A549 (cell line): ENCODE measurements at regions not wholly inside any gene's neighbourhood (a gene's known extent, or its start where the extent isn't known, plus 50 kb on each side); places are given as distances from the start of the nearest gene placed in this dataset.

ENCODE experiments used
- ATAC-seq, 2 experiments: fragments of 200-7000 bp in 1 of 2; fragments of >200 bp in 1 of 2; cut with Nextera tagmentation in 1 of 2; cut with Tn5 transposase in 1 of 2; 3 replicates each; pipeline versions ENCODE4 v1.8.0 to v1.9.1; 2018 to 2020; ENCODE audit warnings: mild to moderate bottlenecking in 1 of 2, moderate library complexity in 1 of 2
- CTCF ChIA-PET: fragments of 300-600 bp; sonication (Branson Sonifier 250); formaldehyde crosslinking; extraction: SDS; loops from one replicate; lab custom pipeline; 2021; ENCODE audit warnings: antibody characterized with exemption, inconsistent platforms; lab: Yijun Ruan, JAX
- POLR2A ChIA-PET: fragments of 350-600 bp; formaldehyde crosslinking; extraction: SDS; loops from one replicate; lab custom pipeline; 2021; ENCODE audit warnings: antibody characterized with exemption, inconsistent platforms; lab: Yijun Ruan, JAX
- DNase-seq, 2 experiments: peaks; one replicate each; pipeline versions ENCODE4 v3.0.0 to v3.0.0-alpha.2; 2011 to 2016; ENCODE audit warnings: low read depth in 1 of 2, low spot score in 1 of 2
- FAIRE-seq: peaks from 2 replicates; lab custom pipeline; 2011; peaks lifted over from hg19 to GRCh38; lab: Jason Lieb, UNC
- H3K27ac ChIP-seq, 2 experiments: fragments of >200 bp; sonication (Bioruptor Twin); formaldehyde crosslinking; 3 replicates each; pipeline ENCODE4 v1.5.1; 2016 to 2017
- H3K4me1 ChIP-seq: fragments of >200 bp; sonication (Bioruptor Twin); formaldehyde crosslinking; 3 replicates; pipeline ENCODE4 v1.6.1; 2016
- H3K4me2 ChIP-seq: fragments of >200 bp; sonication (Bioruptor Twin); formaldehyde crosslinking; 3 replicates; pipeline ENCODE4 v1.6.1; 2016
- H3K4me3 ChIP-seq: fragments of >200 bp; sonication (Bioruptor Twin); formaldehyde crosslinking; 3 replicates; pipeline ENCODE4 v1.5.1; 2016
- H3K9me3 ChIP-seq: fragments of >200 bp; sonication (Bioruptor Twin); formaldehyde crosslinking; 3 replicates; pipeline ENCODE4 v1.6.1; 2016
- BCL3 ChIP-seq: fragments of >200 bp; sonication (Bioruptor Twin); formaldehyde crosslinking; IDR thresholded peaks from 3 replicates; pipeline ENCODE4 v1.6.1; 2016
- BHLHE40 ChIP-seq: IDR thresholded peaks from 2 replicates; pipeline ENCODE4 v1.6.1; 2012; ENCODE audit warnings: low read depth, low read length, inconsistent platforms
- CEBPB ChIP-seq, 2 experiments: fragments of >200 bp in 1 of 2; sonication (Bioruptor Twin) in 1 of 2; formaldehyde crosslinking in 1 of 2; IDR thresholded peaks; 2 replicates each; pipeline ENCODE4 v1.6.1; 2012 to 2016
- CHD4 ChIP-seq: fragments of 200-600 bp; sonication (generic); IDR thresholded peaks from 2 replicates; pipeline ENCODE4 v1.6.1; 2016; ENCODE audit warnings: antibody characterized with exemption, mild to moderate bottlenecking, borderline replicate concordance
- ELK1 ChIP-seq: fragments of 150-350 bp; IDR thresholded peaks from 2 replicates; pipeline ENCODE4 v1.6.1; 2014; ENCODE audit warnings: low read depth, mild to moderate bottlenecking, low read length
- ESRRA ChIP-seq: fragments of 150-350 bp; IDR thresholded peaks from 2 replicates; pipeline ENCODE4 v1.6.1; 2014; ENCODE audit warnings: mild to moderate bottlenecking, low read length, borderline replicate concordance
- FOSB ChIP-seq: fragments of 250-450 bp; sonication (Bioruptor Pico); IDR thresholded peaks from 2 replicates; pipeline ENCODE4 v1.5.0; 2020; ENCODE audit warnings: mild to moderate bottlenecking, moderate library complexity
- HDAC2 ChIP-seq: fragments of 200-600 bp; sonication (generic); IDR thresholded peaks from 2 replicates; pipeline ENCODE4 v1.6.1; 2016
- HMGXB4 ChIP-seq: fragments of 250-450 bp; sonication (Bioruptor Pico); IDR thresholded peaks from 2 replicates; pipeline ENCODE4 v1.5.0; 2021; ENCODE audit warnings: mild to moderate bottlenecking, moderate library complexity, borderline replicate concordance
- HOXA7 ChIP-seq: fragments of 250-450 bp; sonication (Bioruptor Pico); IDR thresholded peaks from 2 replicates; pipeline ENCODE4 v1.5.0; 2020; ENCODE audit warnings: mild to moderate bottlenecking, moderate library complexity
- HOXB13 ChIP-seq: fragments of 250-450 bp; sonication (Bioruptor Pico); IDR thresholded peaks from 2 replicates; pipeline ENCODE4 v1.5.0; 2020; ENCODE audit warnings: low read depth, mild to moderate bottlenecking, moderate library complexity
- KDM1A ChIP-seq: fragments of 200-600 bp; sonication (generic); IDR thresholded peaks from 2 replicates; pipeline ENCODE4 v1.6.1; 2016; ENCODE audit warnings: low read depth, mild to moderate bottlenecking
- MAFK ChIP-seq: fragments of 450-650 bp; IDR thresholded peaks from 2 replicates; pipeline ENCODE4 v1.6.1; 2014; ENCODE audit not compliant: partially characterized antibody
- MYC ChIP-seq: IDR thresholded peaks from 2 replicates; pipeline ENCODE4 v1.6.1; 2012; ENCODE audit warnings: mild to moderate bottlenecking, inconsistent platforms, low read length, improper control_type of control experiment, borderline replicate concordance
- NFE2L2 ChIP-seq: fragments of 150-350 bp; conservative IDR thresholded peaks from 2 replicates; pipeline ENCODE4 v1.6.1; 2014; ENCODE audit warnings: low read length
- NPAS2 ChIP-seq: fragments of 250-450 bp; sonication (Bioruptor Pico); IDR thresholded peaks from 2 replicates; pipeline ENCODE4 v1.8.0; 2022; ENCODE audit warnings: mild to moderate bottlenecking, moderate library complexity, borderline replicate concordance
- PHF8 ChIP-seq: fragments of 200-600 bp; sonication (generic); IDR thresholded peaks from 2 replicates; pipeline ENCODE4 v1.6.1; 2016; ENCODE audit warnings: low read depth, mild to moderate bottlenecking, antibody characterized with exemption, moderate library complexity, borderline replicate concordance
- POLR2A ChIP-seq: IDR thresholded peaks from 2 replicates; pipeline ENCODE4 v1.6.1; 2012; ENCODE audit warnings: mild to moderate bottlenecking, low read length
- TP53 ChIP-seq: fragments of 250-450 bp; sonication (Bioruptor Pico); IDR thresholded peaks from 2 replicates; pipeline ENCODE4 v1.5.0; 2021; ENCODE audit warnings: mild to moderate bottlenecking, moderate library complexity
- USF2 ChIP-seq: fragments of 450-650 bp; IDR thresholded peaks from 2 replicates; pipeline ENCODE4 v1.6.1; 2014; ENCODE audit warnings: antibody characterized with exemption
- WGBS: methylation state at CpG from one replicate; pipeline ENCODE4 v1.1.6; 2017; ENCODE audit errors: missing lambda C conversion rate; 5-methylcytosine and 5-hydroxymethylcytosine counted together
- TF ChIP-seq, protein P1 (sequence below): fragments of 200-600 bp; sonication (generic); IDR thresholded peaks from 2 replicates; pipeline ENCODE4 v1.6.1; 2016; ENCODE audit warnings: antibody characterized with exemption, mild to moderate bottlenecking, moderate library complexity
- TF ChIP-seq, protein P2 (sequence below): IDR thresholded peaks from 2 replicates; pipeline ENCODE4 v1.6.1; 2012

DNA sequence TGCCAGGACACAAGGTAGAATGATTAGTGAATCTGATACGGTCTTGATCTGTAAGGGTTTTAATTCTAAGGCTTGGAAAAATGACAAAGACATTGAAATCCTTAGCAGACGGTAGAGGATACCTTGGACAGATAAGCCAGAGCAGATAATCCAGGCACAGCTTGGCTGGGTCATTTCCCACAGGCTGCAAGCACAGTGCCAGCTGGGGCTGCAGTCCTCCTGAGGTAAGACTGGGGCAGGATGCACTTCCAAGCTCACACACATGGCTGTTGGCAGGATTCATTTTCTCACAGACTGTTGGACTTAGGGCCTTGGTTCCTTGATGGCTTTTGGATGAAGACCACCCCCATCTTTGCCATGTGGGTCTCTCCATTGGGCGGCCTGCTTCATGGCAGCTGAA, 63.2 kb upstream of the BMPER start:
- H3K4me1 ChIP-seq = peaks cover 16% of the 10 kb centered on the region
- WGBS = 44% methylated on average over 3 of the region's 3 CpGs
- ChIA-PET POLR2A (no interaction called here), CTCF (interaction anchor here (1.1 kb wide), 2 partner anchors 40 to 91 kb away, joined by 3 read pairs; no protein-coding TSS in a partner anchor)
- H3K9me3 ChIP-seq = no peaks in the 10 kb centered on the region
- peak overlapping the region in 1 of 2 experiments; percentile 12; a peak in 1 of 6 replicates for H3K27ac ChIP-seq
- FAIRE-seq (no peak), DNase-seq (no peak), ATAC-seq (peak; percentile 59 to 68; a peak in 4 of 6 replicates)
- no peak overlapping the region for H3K4me3 ChIP-seq
- H3K4me2 ChIP-seq = peak overlapping the region; percentile 48
- no peak for TF ChIP-seq PHF8
- no peak for TF ChIP-seq FOSB (CRISPR knock-in tag)
- TF ChIP-seq HOXA7 = no peak
- TF ChIP-seq POLR2A = no peak
- TF ChIP-seq, protein P1, sequence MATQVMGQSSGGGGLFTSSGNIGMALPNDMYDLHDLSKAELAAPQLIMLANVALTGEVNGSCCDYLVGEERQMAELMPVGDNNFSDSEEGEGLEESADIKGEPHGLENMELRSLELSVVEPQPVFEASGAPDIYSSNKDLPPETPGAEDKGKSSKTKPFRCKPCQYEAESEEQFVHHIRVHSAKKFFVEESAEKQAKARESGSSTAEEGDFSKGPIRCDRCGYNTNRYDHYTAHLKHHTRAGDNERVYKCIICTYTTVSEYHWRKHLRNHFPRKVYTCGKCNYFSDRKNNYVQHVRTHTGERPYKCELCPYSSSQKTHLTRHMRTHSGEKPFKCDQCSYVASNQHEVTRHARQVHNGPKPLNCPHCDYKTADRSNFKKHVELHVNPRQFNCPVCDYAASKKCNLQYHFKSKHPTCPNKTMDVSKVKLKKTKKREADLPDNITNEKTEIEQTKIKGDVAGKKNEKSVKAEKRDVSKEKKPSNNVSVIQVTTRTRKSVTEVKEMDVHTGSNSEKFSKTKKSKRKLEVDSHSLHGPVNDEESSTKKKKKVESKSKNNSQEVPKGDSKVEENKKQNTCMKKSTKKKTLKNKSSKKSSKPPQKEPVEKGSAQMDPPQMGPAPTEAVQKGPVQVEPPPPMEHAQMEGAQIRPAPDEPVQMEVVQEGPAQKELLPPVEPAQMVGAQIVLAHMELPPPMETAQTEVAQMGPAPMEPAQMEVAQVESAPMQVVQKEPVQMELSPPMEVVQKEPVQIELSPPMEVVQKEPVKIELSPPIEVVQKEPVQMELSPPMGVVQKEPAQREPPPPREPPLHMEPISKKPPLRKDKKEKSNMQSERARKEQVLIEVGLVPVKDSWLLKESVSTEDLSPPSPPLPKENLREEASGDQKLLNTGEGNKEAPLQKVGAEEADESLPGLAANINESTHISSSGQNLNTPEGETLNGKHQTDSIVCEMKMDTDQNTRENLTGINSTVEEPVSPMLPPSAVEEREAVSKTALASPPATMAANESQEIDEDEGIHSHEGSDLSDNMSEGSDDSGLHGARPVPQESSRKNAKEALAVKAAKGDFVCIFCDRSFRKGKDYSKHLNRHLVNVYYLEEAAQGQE = no peak
- TF ChIP-seq USF2 = no peak
- TF ChIP-seq HDAC2 = no peak
- TF ChIP-seq NPAS2 (CRISPR knock-in tag) = no peak
- no peak for TF ChIP-seq HOXB13 (CRISPR knock-in tag)
- TF ChIP-seq KDM1A = no peak
- TF ChIP-seq BCL3 = no peak
- TF ChIP-seq, protein P2, sequence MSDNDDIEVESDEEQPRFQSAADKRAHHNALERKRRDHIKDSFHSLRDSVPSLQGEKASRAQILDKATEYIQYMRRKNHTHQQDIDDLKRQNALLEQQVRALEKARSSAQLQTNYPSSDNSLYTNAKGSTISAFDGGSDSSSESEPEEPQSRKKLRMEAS = no peak
- TF ChIP-seq MYC = no peak
- no peak for TF ChIP-seq ELK1
- no peak for TF ChIP-seq MAFK
- TF ChIP-seq NFE2L2 = no peak
- TF ChIP-seq CEBPB (IDR thresholded peaks at IDR 0.05) = no peak

DNA sequence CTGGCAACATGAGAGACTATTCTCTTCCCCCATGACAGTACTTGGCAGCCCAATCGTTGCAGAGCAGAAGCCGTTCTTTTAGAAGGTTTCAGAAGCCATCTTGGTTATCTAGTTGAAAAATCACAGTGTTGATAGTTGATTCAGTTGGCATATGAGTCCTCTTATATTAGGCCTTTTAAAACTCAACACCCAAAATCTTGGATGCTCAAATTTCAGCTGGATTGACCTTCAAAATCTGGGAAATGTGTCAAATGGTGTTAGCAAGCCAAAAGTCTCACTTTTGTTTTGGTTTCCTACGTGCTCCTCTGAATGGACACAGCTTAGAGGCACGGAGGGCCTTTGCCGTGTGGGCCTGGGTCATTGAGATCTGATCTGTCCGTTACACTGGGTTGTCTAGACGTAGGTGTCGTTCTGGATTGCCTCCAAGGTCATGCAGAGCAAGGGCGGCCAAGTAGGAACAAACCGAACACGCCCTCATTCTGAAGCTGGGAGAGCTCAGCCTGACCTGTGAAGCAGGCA, 59.3 kb upstream of the BMPER start:
- Histone ChIP-seq H3K4me1 (peaks cover 14% of the 10 kb centered on the region), H3K4me3 (no peak overlapping the region), H3K4me2 (no peak overlapping the region), H3K9me3 (no peaks in the 10 kb centered on the region), H3K27ac (no peak overlapping the region)
- no peak for ATAC-seq
- ChIA-PET CTCF (interaction anchor here (1.3 kb wide), 1 partner anchor 38 kb away, joined by 3 read pairs; no protein-coding TSS in a partner anchor), POLR2A (no interaction called here)
- DNase-seq = no peak
- WGBS = 67% methylated on average over 11 of the region's 11 CpGs
- FAIRE-seq = no peak
- TF ChIP-seq HMGXB4 (CRISPR knock-in tag) = no peak
- no peak for TF ChIP-seq CHD4
- TF ChIP-seq ESRRA = no peak
- TF ChIP-seq BHLHE40 = no peak
- TF ChIP-seq ELK1 = no peak
- TF ChIP-seq, protein P1 = no peak
- TF ChIP-seq NPAS2 (CRISPR knock-in tag) = no peak
- no peak for TF ChIP-seq TP53 (CRISPR knock-in tag)
